ENCODE measurements at regions not wholly inside any gene's neighbourhood (a gene's known extent, or its start where the extent isn't known, plus 50 kb on each side); places are given as distances from the start of the nearest gene placed in this dataset.

DNA sequence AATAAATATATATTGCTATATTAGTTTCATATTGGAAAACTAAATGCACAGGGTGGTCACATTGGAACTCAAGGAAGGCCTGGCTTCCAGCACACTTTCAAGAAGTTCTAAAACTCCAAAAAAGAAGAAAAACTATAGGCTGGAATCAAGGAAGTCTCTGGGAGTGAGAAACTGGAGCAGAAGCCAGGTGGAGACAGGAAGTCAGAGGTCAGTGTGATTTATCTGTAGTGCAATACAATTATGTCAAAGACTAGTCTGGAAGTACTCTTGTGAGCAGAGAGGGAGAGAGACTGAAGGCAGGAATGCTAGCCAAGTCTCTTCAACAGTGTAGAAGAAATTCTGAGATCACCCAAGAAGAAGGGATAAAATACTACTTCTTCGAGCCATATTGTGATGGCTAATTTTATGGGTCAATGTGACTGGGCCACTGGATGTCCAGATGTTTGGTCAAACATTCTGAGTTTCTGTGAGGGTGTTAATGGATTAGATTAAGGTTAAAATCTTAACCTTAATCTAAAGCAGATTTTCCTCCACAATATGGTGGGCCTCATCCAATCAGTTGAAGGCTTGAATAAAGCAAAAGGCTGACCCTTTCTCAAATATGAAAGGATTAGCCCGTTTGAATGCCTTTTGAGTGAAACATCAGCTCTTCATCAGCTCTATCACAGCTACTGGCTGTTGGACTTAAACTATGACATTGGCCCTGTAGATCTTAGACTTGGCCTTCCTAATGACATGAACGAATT, 208.0 kb downstream of the TDRD15 start:
- no peak overlapping the region for H3K27ac ChIP-seq
- TF ChIP-seq, protein P1, sequence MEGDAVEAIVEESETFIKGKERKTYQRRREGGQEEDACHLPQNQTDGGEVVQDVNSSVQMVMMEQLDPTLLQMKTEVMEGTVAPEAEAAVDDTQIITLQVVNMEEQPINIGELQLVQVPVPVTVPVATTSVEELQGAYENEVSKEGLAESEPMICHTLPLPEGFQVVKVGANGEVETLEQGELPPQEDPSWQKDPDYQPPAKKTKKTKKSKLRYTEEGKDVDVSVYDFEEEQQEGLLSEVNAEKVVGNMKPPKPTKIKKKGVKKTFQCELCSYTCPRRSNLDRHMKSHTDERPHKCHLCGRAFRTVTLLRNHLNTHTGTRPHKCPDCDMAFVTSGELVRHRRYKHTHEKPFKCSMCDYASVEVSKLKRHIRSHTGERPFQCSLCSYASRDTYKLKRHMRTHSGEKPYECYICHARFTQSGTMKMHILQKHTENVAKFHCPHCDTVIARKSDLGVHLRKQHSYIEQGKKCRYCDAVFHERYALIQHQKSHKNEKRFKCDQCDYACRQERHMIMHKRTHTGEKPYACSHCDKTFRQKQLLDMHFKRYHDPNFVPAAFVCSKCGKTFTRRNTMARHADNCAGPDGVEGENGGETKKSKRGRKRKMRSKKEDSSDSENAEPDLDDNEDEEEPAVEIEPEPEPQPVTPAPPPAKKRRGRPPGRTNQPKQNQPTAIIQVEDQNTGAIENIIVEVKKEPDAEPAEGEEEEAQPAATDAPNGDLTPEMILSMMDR (conservative IDR thresholded peaks at IDR 0.05) = no peak
- no peak for TF ChIP-seq ZFX (IDR thresholded peaks at IDR 0.05)

DNA sequence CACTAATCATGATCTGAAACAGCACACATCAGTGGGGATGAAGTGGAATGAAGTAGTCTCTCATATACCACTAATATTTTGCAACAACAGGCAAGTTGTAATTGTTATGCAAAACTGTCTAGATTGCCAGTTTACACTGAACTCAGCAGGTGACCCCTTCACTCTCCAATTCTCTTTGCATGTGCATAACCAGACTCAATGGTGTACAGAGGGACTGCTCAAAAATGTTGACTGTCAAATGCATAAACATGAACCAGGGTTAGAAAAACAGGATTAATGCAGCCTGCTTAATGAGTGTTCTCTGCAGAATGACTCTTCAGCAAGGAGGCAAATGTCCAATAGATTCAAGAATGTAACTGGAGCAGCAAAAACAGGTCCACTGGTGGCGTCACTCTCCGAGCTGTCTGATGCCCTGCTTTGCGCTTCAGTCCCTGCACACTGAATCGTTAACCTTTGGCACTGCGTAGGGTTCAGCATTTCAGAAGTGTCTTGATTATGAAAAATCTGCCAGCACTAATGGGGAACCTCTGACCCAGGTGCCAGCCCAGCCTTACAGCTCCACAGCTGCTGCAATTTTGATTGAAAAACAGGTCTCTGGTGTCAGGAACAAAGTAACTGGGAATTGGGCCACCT, 209.3 kb downstream of the TDRD15 start:
- TF ChIP-seq ZFX (IDR thresholded peaks at IDR 0.05) = no peak
- TF ChIP-seq, protein P1 (conservative IDR thresholded peaks at IDR 0.05) = no peak

DNA sequence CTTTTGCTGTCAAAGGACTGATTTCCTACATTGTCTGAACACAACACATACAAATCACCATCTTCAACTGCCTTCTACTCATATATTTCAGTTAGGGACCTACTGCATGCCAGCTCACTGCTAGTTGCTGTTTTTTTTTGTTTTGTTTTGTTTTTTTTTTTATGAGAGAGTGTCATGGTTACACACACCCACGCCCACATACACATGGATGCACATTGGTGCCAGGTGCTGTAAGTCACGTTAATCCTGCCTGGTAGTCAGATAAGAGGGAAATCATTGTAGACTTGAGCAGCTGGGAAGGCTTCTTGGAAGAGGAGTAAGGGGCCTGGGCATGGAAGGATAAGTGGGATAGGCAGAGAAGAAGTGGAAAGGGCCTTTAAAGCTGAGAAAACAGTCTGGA, 209.9 kb downstream of the TDRD15 start:
- TF ChIP-seq ZFX (IDR thresholded peaks at IDR 0.05) = no peak
- TF ChIP-seq, protein P1 (conservative IDR thresholded peaks at IDR 0.05) = no peak

More for the DNA sequence above, 209.3 kb downstream of the TDRD15 start:
- no peak overlapping the region for H3K27ac ChIP-seq

DNA sequence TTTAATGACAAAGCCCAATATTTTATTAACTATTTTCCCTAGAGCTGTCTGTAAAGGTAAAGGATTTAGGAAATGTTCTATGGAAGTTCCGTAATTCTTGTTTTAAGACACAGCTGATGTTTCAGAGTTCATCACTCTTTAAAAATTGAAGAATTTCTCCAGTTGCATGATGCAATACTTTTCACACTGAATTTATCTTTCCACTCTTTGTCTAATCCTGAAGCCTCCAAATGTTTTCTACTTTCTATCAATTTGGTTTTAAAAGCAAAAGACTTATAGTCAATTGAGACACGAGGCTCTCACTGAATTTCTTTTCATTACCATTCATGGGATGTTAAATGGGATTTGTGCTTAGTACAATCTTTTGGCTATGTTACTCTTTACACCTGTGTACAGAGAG, 223.2 kb downstream of the TDRD15 start:
- no peak for TF ChIP-seq ZFX (IDR thresholded peaks at IDR 0.05)
- TF ChIP-seq, protein P1 (conservative IDR thresholded peaks at IDR 0.05) = no peak
- no peak overlapping the region for H3K27ac ChIP-seq

More for the DNA sequence above, 209.9 kb downstream of the TDRD15 start:
- no peak overlapping the region for H3K27ac ChIP-seq

DNA sequence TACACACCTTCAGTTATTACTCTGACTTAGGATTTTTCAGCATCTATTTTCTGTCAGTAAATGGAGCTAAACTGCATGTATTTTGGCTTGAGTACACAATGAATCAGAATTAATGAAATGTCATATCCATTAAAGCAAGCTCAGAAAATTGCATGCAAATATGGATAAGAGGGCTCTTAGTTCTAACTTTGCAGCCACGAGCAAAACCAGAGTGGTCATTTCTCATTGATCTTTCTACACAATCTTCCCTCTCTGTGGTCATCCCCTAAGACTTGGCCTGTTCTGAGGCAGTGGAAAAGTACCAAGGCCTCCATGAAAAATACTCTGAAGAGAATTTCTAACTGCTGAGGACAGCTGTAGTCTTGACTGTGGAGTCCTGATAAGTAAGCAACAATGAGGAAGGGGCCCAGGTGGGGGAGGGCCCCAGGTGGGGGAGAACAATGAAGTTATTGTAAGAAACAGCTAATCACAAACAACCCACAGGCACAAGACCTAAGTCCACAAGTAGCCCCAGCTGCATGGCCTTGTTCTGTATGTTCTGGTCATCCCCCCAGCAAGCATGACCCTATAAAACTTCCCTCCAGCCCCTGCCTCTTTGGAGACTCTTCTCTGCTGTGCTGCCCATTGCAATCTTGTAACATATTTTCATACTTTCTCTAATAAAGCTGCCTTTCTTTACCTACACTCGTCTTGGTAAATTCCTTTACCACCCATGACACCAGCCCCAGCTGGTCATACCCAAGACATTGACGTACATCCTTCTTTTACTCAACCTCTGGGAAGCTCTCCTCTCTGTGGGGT, 230.3 kb downstream of the TDRD15 start:
- TF ChIP-seq, protein P1 (conservative IDR thresholded peaks at IDR 0.05) = no peak
- no peak for TF ChIP-seq ZFX (IDR thresholded peaks at IDR 0.05)
- no peak overlapping the region for H3K27ac ChIP-seq

DNA sequence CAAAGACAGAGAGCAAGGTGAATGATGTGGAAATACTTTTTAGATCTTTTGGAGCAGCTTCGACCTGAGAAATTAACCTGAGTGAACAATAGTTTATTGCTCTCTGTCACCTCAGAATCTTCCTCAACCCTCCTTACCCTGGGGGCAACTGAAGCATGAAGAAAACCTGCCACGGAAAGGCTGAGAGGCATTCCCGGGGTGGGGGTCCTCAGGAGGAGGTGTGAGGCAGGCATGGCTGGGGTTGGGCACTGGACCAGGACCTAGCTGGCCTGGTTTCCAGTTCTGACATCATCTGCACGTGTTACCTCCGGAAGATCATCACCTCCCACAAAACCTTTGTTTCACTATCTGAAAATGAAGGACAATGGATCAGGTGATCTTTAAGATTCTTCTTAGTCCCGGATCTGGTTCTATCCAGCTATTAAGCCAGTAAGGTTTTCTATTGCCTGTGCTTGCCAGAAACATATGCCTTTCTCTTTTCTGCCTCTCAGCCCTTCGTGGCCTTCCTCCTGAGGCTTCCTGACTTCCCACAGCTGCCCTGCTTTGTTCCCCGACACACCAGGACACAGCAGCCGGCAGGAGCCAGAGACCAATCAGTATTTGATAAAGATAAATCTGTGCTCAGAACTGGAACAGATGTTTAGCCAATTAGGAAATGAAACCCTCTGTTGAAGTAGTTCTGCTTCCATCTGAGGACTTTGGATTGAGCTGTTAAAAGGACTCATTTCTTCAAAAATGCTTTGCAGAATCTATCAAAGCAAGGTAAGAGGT, 232.5 kb downstream of the TDRD15 start:
- TF ChIP-seq, protein P1 (conservative IDR thresholded peaks at IDR 0.05) = no peak
- TF ChIP-seq ZFX (IDR thresholded peaks at IDR 0.05) = no peak
- no peak overlapping the region for H3K27ac ChIP-seq

All from C4-2B (cell line).